ENCODE measurements at regions not wholly inside any gene's neighbourhood (a gene's known extent, or its start where the extent isn't known, plus 50 kb on each side); places are given as distances from the start of the nearest gene placed in this dataset.

DNA sequence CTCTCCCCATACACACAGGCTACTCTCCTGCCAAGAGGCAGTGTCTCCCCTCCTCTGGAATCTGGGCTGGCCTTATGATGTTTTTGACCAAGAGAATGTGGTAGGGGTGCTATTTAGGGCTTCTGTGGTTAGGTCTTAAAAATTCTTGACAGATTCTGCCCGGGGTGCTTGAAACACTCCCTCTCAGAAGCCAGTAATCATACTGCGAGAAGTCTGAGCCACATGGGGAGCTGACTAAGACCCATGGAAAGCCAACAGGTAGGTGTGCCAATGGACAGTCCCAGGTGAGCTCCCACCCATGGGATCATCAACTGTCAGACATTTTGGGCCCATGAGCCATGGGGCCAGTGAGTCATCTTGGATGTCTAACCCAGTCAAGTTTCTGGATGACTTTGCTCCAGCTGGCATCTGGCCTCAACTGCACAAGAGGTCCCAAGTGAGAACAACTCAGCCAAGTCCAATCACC lies 315.7 kb downstream of the FBXW7 start:
- TF ChIP-seq FOXA1 (IDR thresholded peaks at IDR 0.05) = no peak
- TF ChIP-seq FOXK2 (IDR thresholded peaks at IDR 0.05) = no peak
- no peak for TF ChIP-seq HDGF (IDR thresholded peaks at IDR 0.05; ENCODE audit: borderline replicate concordance)
- TF ChIP-seq ARNT (IDR thresholded peaks at IDR 0.05) = no peak
- TF ChIP-seq CTBP1 (IDR thresholded peaks at IDR 0.05; ENCODE audit: borderline replicate concordance) = no peak
- TF ChIP-seq SUZ12 (IDR thresholded peaks at IDR 0.05) = no peak
- TF ChIP-seq ELF4 (IDR thresholded peaks at IDR 0.05) = no peak
